ENCODE measurements at regions not wholly inside any gene's neighbourhood (a gene's known extent, or its start where the extent isn't known, plus 50 kb on each side); places are given as distances from the start of the nearest gene placed in this dataset.

- no peak for DNase-seq
Observed at GRCh38 chr1:56390232-56390867, 189.0 kb downstream of the PLPP3 start.

GRCh38 chr1:56389813-56390212, 189.6 kb downstream of the PLPP3 start:
- DNase-seq, result no peak

- DNase-seq, result no peak
Observed at GRCh38 chr1:56387071-56387740, 192.2 kb downstream of the PLPP3 start.

- no peak for DNase-seq
Observed at GRCh38 chr1:56385314-56385713, 194.0 kb downstream of the PLPP3 start.

GRCh38 chr1:56382929-56383328, 196.4 kb downstream of the PLPP3 start:
- DNase-seq, result no peak

GRCh38 chr1:56380531-56380930, 198.8 kb downstream of the PLPP3 start:
- DNase-seq, result no peak

- no peak for DNase-seq
Observed at GRCh38 chr1:56378341-56379070, 200.9 kb downstream of the PLPP3 start.

- DNase-seq, result no peak
Observed at GRCh38 chr1:56377431-56377830, 201.9 kb downstream of the PLPP3 start.

- no peak for DNase-seq
Observed at GRCh38 chr1:56376188-56376984, 203.0 kb downstream of the PLPP3 start.

- DNase-seq, result no peak
Observed at GRCh38 chr1:56375326-56375804, 204.0 kb downstream of the PLPP3 start.

GRCh38 chr1:56374026-56374974, 205.1 kb downstream of the PLPP3 start:
- no peak for DNase-seq

- no peak for DNase-seq
Observed at GRCh38 chr1:56370513-56370912, 208.8 kb downstream of the PLPP3 start.

- peak; percentile 18 to 75 for DNase-seq
Observed at GRCh38 chr1:56363007-56363770, 216.2 kb downstream of the PLPP3 start.

- no peak for DNase-seq
Observed at GRCh38 chr1:56360021-56360420, 219.3 kb downstream of the PLPP3 start.

GRCh38 chr1:56359056-56359455, 220.3 kb downstream of the PLPP3 start:
- DNase-seq, result no peak

GRCh38 chr1:56357927-56358690, 221.3 kb downstream of the PLPP3 start:
- no peak for DNase-seq

GRCh38 chr1:56356376-56356990, 222.9 kb downstream of the PLPP3 start:
- no peak for DNase-seq

- DNase-seq, result no peak
Observed at GRCh38 chr1:56355918-56356317, 223.4 kb downstream of the PLPP3 start.

- DNase-seq, result no peak
Observed at GRCh38 chr1:56355422-56355821, 223.9 kb downstream of the PLPP3 start.

GRCh38 chr1:56345831-56346230, 233.5 kb downstream of the PLPP3 start:
- no peak for DNase-seq
